WTC11 (cell line): ENCODE measurements at regions not wholly inside any gene's neighbourhood (a gene's known extent, or its start where the extent isn't known, plus 50 kb on each side); places are given as distances from the start of the nearest gene placed in this dataset.

ENCODE experiments used
- ATAC-seq: fragments of 200-7000 bp; cut with Tn5 transposase; 2 replicates; pipeline ENCODE4 v1.10.0; 2021; ENCODE audit warnings: mild to moderate bottlenecking, moderate library complexity
- CTCF ChIA-PET: fragments of 300-600 bp; sonication (Branson Sonifier 250); formaldehyde crosslinking; loops from one replicate; lab custom pipeline; 2021; ENCODE audit warnings: antibody characterized with exemption; lab: Charles Lee
- POLR2A ChIA-PET: fragments of 350-600 bp; sonication (Branson Sonifier 250); formaldehyde crosslinking; loops from one replicate; lab custom pipeline; 2021; ENCODE audit warnings: antibody characterized with exemption; lab: Charles Lee
- DNase-seq: peaks from one replicate; pipeline ENCODE4 v3.0.0; 2021; ENCODE audit warnings: low spot score
- H3K27ac Mint-ChIP-seq: 2 replicates; pipeline ENCODE4 v1.8.0; 2021; ENCODE audit warnings: mixed read lengths
- H3K27me3 Mint-ChIP-seq: 2 replicates; pipeline ENCODE4 v1.8.0; 2021; ENCODE audit warnings: low read depth, mild to moderate bottlenecking, moderate library complexity, mixed read lengths
- H3K36me3 Mint-ChIP-seq: 2 replicates; pipeline ENCODE4 v1.8.0; 2021; ENCODE audit warnings: mixed read lengths
- H3K4me1 Mint-ChIP-seq: 2 replicates; pipeline ENCODE4 v1.8.0; 2022; ENCODE audit warnings: mixed read lengths
- H3K4me3 Mint-ChIP-seq: 2 replicates; pipeline ENCODE4 v1.8.0; 2021; ENCODE audit warnings: mild to moderate bottlenecking, moderate library complexity, mixed read lengths
- H3K9me3 Mint-ChIP-seq: 2 replicates; pipeline ENCODE4 v1.8.0; 2021; ENCODE audit warnings: mixed read lengths
- FOXK1 ChIP-seq: sonication (generic); formaldehyde crosslinking; IDR thresholded peaks from 2 replicates; pipeline ENCODE4 v1.8.0; 2022; ENCODE audit warnings: mild to moderate bottlenecking, moderate library complexity, missing genetic modification reagents
- IRF2 ChIP-seq: sonication (generic); formaldehyde crosslinking; IDR thresholded peaks from 2 replicates; pipeline ENCODE4 v1.8.0; 2022; ENCODE audit warnings: low read depth, missing genetic modification reagents, borderline replicate concordance
- JAZF1 ChIP-seq: fragments of 250-450 bp; sonication (Bioruptor Pico); IDR thresholded peaks from 2 replicates; pipeline ENCODE4 v1.9.0; 2021; ENCODE audit warnings: moderate library complexity, mild to moderate bottlenecking, inconsistent platforms
- MXD4 ChIP-seq: fragments of 250-450 bp; sonication (Bioruptor Pico); IDR thresholded peaks from 2 replicates; pipeline ENCODE4 v1.8.0; 2021; ENCODE audit warnings: mild to moderate bottlenecking, moderate library complexity, borderline replicate concordance
- SMAD3 ChIP-seq: sonication (generic); formaldehyde crosslinking; IDR thresholded peaks from 2 replicates; pipeline ENCODE4 v1.8.0; 2022; ENCODE audit warnings: missing genetic modification reagents, mild to moderate bottlenecking, borderline replicate concordance
- TEAD1 ChIP-seq: sonication (generic); formaldehyde crosslinking; IDR thresholded peaks from 2 replicates; pipeline ENCODE4 v1.8.0; 2022; ENCODE audit warnings: mild to moderate bottlenecking, missing genetic modification reagents
- TP53 ChIP-seq: sonication (generic); formaldehyde crosslinking; IDR thresholded peaks from 2 replicates; pipeline ENCODE4 v1.8.1; 2023; ENCODE audit warnings: mild to moderate bottlenecking, missing genetic modification reagents
- ZNF232 ChIP-seq: sonication (generic); formaldehyde crosslinking; IDR thresholded peaks from 2 replicates; pipeline ENCODE4 v1.8.0; 2022; ENCODE audit warnings: mild to moderate bottlenecking, missing genetic modification reagents
- ZNF317 ChIP-seq: sonication (generic); formaldehyde crosslinking; IDR thresholded peaks from 2 replicates; pipeline ENCODE4 v1.8.1; 2023; ENCODE audit warnings: low read depth, mild to moderate bottlenecking, moderate library complexity, missing genetic modification reagents, borderline replicate concordance
- ZNF396 ChIP-seq: fragments of 250-450 bp; sonication (Bioruptor Pico); IDR thresholded peaks from 2 replicates; pipeline ENCODE4 v1.8.0; 2021; ENCODE audit warnings: mild to moderate bottlenecking, moderate library complexity, borderline replicate concordance
- TF ChIP-seq, protein P1 (sequence below): sonication (generic); formaldehyde crosslinking; IDR thresholded peaks from 2 replicates; pipeline ENCODE4 v1.8.0; 2022; ENCODE audit warnings: mild to moderate bottlenecking, missing genetic modification reagents
- TF ChIP-seq, protein P2 (sequence below): fragments of 200-600 bp; IDR thresholded peaks from 2 replicates; pipeline ENCODE4 v1.8.0; 2022; ENCODE audit warnings: antibody characterized with exemption
- TF ChIP-seq, protein P3 (sequence below): sonication (generic); formaldehyde crosslinking; IDR thresholded peaks from 2 replicates; pipeline ENCODE4 v1.8.0; 2022; ENCODE audit warnings: mild to moderate bottlenecking, missing genetic modification reagents
- TF ChIP-seq, protein P4 (sequence below): sonication (generic); formaldehyde crosslinking; IDR thresholded peaks from 2 replicates; pipeline ENCODE4 v1.8.0; 2022; ENCODE audit warnings: mild to moderate bottlenecking, missing genetic modification reagents
- TF ChIP-seq, protein P5 (sequence below): sonication (generic); formaldehyde crosslinking; IDR thresholded peaks from 2 replicates; pipeline ENCODE4 v1.8.1; 2022; ENCODE audit warnings: low read depth, mild to moderate bottlenecking, moderate library complexity, missing genetic modification reagents, borderline replicate concordance
- TF ChIP-seq, protein P6 (sequence below): fragments of 250-450 bp; sonication (Bioruptor Pico); conservative IDR thresholded peaks from 2 replicates; pipeline ENCODE4 v1.9.0; 2021; ENCODE audit warnings: mild to moderate bottlenecking
- TF ChIP-seq, protein P7 (sequence below): fragments of 250-450 bp; sonication (Bioruptor Pico); IDR thresholded peaks from 2 replicates; pipeline ENCODE4 v1.9.0; 2021; ENCODE audit warnings: mild to moderate bottlenecking

DNA sequence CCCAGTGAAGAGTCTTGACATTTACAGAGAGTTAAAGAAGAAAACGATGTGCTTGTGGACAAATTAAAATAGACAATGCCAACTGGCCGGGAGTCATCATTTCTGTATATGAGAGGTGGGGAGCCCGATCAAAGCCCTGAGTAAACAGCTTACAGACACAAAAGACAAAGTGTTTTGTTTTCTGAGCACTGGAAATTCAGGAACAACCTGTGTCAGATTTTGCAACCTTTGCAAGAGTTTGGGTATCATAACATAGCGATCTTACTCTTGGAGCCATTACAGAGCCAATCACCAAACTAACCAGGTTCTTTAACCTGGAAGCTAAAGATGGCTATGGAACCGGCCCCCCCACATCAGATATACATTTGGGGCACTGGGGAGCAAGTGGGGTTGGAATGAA, 101.9 kb upstream of the LRIG1 start:
- Mint-ChIP-seq H3K27ac (no peak overlapping the region), H3K4me3 (no peak overlapping the region), H3K4me1 (peaks cover 19% of the 10 kb centered on the region), H3K9me3 (no peaks in the 10 kb centered on the region), H3K27me3 (no peaks in the 10 kb centered on the region), H3K36me3 (no peaks in the 10 kb centered on the region)
- POLR2A ChIA-PET = no interaction called here
- DNase-seq (no peak), ATAC-seq (no peak)
- no peak for TF ChIP-seq MXD4
- TF ChIP-seq, protein P1, sequence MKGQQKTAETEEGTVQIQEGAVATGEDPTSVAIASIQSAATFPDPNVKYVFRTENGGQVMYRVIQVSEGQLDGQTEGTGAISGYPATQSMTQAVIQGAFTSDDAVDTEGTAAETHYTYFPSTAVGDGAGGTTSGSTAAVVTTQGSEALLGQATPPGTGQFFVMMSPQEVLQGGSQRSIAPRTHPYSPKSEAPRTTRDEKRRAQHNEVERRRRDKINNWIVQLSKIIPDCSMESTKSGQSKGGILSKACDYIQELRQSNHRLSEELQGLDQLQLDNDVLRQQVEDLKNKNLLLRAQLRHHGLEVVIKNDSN = no peak
- CTCF ChIA-PET = interaction anchor here (0.9 kb wide), 1 partner anchor 29 kb away, joined by 3 read pairs; no protein-coding TSS in a partner anchor

DNA sequence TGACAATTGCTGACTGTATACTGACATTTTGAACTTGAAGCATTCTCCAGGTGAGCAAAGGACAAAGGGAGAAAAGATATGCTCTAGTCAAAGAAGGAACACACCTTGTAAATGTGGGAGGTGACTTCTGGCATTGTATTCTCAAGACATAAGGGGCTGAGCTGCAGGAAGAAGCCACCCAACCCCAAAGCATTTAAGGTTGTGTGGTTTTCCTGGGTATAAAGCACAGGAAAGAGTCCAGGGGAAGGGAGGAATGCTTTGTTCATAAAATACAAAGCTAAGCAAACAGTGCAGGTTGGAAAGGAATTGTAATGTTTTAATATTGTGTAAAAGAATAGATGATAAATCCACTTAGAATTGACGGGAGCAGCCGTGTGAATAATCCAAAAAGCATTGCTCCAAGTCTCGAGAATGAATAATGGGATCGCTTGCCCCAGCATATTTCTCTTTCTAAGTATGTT, 102.4 kb upstream of the LRIG1 start:
- 0 out of 2 replicates have a peak, but pooled peaks cover under 1% of the 10 kb centered on the region for H3K36me3 Mint-ChIP-seq
- H3K9me3 Mint-ChIP-seq = no peaks in the 10 kb centered on the region
- no peaks in the 10 kb centered on the region for H3K27me3 Mint-ChIP-seq
- TF ChIP-seq MXD4 = no peak
- TF ChIP-seq, protein P2, sequence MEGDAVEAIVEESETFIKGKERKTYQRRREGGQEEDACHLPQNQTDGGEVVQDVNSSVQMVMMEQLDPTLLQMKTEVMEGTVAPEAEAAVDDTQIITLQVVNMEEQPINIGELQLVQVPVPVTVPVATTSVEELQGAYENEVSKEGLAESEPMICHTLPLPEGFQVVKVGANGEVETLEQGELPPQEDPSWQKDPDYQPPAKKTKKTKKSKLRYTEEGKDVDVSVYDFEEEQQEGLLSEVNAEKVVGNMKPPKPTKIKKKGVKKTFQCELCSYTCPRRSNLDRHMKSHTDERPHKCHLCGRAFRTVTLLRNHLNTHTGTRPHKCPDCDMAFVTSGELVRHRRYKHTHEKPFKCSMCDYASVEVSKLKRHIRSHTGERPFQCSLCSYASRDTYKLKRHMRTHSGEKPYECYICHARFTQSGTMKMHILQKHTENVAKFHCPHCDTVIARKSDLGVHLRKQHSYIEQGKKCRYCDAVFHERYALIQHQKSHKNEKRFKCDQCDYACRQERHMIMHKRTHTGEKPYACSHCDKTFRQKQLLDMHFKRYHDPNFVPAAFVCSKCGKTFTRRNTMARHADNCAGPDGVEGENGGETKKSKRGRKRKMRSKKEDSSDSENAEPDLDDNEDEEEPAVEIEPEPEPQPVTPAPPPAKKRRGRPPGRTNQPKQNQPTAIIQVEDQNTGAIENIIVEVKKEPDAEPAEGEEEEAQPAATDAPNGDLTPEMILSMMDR = no peak
- no peak for TF ChIP-seq ZNF317 (CRISPR knock-in tag)
- TF ChIP-seq, all 79 proteins: peak for 0
- Mint-ChIP-seq H3K4me1 (peaks cover 14% of the 10 kb centered on the region), H3K4me3 (no peak overlapping the region), H3K27ac (no peak overlapping the region)
- no peak for ATAC-seq
- CTCF ChIA-PET = interaction anchor here (0.9 kb wide), 1 partner anchor 30 kb away, joined by 3 read pairs; no protein-coding TSS in a partner anchor
- DNase-seq = no peak
- POLR2A ChIA-PET = no interaction called here

DNA sequence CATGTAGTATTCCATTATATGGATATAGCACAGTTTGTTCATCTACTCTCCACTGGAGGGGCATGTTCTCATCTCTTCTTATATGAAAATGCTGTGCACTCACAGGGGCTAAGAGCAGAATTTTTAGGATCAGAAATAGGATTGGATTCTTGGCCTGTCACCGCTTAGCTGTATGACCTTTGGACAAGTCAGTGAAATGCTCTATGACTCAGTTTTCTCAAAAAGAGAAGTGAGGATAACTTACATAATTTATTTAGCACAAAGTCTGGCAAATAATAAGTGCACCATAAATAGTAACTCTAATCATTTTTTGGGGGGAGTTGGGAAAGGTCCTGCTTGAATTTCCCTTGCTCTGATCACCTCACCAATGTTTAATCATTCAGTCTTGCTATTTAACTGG, 103.7 kb upstream of the LRIG1 start:
- H3K27me3 Mint-ChIP-seq = no peaks in the 10 kb centered on the region

More for the DNA sequence above, 103.7 kb upstream of the LRIG1 start:
- CTCF ChIA-PET = no interaction called here
- Mint-ChIP-seq H3K36me3 (peaks cover 8% of the 10 kb centered on the region; the same call in 1 of the 2 replicates), H3K27ac (no peak overlapping the region), H3K4me3 (no peak overlapping the region), H3K9me3 (peaks cover 4% of the 10 kb centered on the region)
- TF ChIP-seq JAZF1 (CRISPR knock-in tag) (no peak), ZNF232 (no peak), TP53 (CRISPR knock-in tag) (no peak), TEAD1 (CRISPR knock-in tag) (no peak), IRF2 (no peak), SMAD3 (no peak), MXD4 (no peak), FOXK1 (CRISPR knock-in tag) (no peak), ZNF396 (no peak)
- TF ChIP-seq, protein P3, sequence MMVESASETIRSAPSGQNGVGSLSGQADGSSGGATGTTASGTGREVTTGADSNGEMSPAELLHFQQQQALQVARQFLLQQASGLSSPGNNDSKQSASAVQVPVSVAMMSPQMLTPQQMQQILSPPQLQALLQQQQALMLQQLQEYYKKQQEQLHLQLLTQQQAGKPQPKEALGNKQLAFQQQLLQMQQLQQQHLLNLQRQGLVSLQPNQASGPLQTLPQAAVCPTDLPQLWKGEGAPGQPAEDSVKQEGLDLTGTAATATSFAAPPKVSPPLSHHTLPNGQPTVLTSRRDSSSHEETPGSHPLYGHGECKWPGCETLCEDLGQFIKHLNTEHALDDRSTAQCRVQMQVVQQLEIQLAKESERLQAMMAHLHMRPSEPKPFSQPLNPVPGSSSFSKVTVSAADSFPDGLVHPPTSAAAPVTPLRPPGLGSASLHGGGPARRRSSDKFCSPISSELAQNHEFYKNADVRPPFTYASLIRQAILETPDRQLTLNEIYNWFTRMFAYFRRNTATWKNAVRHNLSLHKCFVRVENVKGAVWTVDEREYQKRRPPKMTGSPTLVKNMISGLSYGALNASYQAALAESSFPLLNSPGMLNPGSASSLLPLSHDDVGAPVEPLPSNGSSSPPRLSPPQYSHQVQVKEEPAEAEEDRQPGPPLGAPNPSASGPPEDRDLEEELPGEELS (CRISPR knock-in tag) = no peak
- TF ChIP-seq, protein P4, sequence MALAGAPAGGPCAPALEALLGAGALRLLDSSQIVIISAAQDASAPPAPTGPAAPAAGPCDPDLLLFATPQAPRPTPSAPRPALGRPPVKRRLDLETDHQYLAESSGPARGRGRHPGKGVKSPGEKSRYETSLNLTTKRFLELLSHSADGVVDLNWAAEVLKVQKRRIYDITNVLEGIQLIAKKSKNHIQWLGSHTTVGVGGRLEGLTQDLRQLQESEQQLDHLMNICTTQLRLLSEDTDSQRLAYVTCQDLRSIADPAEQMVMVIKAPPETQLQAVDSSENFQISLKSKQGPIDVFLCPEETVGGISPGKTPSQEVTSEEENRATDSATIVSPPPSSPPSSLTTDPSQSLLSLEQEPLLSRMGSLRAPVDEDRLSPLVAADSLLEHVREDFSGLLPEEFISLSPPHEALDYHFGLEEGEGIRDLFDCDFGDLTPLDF (CRISPR knock-in tag) = no peak
- TF ChIP-seq, protein P5, sequence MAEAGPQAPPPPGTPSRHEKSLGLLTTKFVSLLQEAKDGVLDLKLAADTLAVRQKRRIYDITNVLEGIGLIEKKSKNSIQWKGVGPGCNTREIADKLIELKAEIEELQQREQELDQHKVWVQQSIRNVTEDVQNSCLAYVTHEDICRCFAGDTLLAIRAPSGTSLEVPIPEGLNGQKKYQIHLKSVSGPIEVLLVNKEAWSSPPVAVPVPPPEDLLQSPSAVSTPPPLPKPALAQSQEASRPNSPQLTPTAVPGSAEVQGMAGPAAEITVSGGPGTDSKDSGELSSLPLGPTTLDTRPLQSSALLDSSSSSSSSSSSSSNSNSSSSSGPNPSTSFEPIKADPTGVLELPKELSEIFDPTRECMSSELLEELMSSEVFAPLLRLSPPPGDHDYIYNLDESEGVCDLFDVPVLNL (CRISPR knock-in tag) = no peak
- TF ChIP-seq, protein P6, sequence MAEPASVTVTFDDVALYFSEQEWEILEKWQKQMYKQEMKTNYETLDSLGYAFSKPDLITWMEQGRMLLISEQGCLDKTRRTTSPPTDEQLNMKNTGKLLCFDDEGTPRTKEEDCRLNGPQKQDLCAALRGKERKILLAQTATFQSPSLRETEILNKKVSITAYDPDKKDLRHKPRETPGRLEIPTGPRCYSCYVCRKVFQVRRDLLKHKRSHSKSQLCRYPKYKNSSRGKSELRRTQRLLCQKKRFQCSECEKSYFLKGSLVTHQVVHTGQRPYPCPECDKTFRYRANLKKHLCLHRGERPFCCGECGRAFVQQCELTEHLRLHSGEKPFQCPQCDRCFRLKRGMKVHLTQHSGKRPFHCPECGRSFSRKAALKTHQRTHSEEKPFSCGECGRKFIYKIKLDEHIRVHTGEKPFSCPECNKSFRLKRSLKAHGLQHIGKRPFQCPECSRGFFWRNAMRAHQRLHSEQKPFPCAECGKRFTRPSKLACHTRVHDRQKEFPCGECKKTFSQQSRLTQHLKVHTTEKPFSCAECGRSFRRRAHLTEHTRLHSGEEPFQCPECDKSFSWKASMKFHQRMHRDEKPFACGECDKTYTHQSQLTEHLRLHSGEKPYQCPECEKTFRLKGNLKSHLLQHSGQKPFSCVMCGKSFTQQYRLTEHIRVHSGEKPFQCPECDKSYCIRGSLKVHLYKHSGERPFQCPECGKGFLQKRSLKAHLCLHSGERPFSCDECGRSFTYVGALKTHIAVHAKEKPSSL (CRISPR knock-in tag) = no peak
- TF ChIP-seq, protein P7, sequence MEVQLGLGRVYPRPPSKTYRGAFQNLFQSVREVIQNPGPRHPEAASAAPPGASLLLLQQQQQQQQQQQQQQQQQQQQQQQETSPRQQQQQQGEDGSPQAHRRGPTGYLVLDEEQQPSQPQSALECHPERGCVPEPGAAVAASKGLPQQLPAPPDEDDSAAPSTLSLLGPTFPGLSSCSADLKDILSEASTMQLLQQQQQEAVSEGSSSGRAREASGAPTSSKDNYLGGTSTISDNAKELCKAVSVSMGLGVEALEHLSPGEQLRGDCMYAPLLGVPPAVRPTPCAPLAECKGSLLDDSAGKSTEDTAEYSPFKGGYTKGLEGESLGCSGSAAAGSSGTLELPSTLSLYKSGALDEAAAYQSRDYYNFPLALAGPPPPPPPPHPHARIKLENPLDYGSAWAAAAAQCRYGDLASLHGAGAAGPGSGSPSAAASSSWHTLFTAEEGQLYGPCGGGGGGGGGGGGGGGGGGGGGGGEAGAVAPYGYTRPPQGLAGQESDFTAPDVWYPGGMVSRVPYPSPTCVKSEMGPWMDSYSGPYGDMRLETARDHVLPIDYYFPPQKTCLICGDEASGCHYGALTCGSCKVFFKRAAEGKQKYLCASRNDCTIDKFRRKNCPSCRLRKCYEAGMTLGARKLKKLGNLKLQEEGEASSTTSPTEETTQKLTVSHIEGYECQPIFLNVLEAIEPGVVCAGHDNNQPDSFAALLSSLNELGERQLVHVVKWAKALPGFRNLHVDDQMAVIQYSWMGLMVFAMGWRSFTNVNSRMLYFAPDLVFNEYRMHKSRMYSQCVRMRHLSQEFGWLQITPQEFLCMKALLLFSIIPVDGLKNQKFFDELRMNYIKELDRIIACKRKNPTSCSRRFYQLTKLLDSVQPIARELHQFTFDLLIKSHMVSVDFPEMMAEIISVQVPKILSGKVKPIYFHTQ (CRISPR knock-in tag) = no peak
- TF ChIP-seq, all 79 proteins: peak for 0
- no peak for DNase-seq
- peaks cover 19% of the 10 kb centered on the region for H3K4me1 Mint-ChIP-seq
- POLR2A ChIA-PET = no interaction called here
- no peak for ATAC-seq
